Activated CD8-positive, alpha-beta memory T cell treated with anti-CD3 and anti-CD28 coated beads for 36 hours (primary cell): ENCODE measurements at regions not wholly inside any gene's neighbourhood (a gene's known extent, or its start where the extent isn't known, plus 50 kb on each side); places are given as distances from the start of the nearest gene placed in this dataset.

Experiments
- CTCF ChIA-PET: fragments of 350-600 bp; sonication (Branson Sonifier 250); formaldehyde crosslinking; loops from one replicate; lab custom pipeline; 2021; ENCODE audit warnings: antibody characterized with exemption; lab: Charles Lee
- POLR2A ChIA-PET: fragments of 350-600 bp; sonication (Branson Sonifier 250); formaldehyde crosslinking; loops from one replicate; lab custom pipeline; 2021; ENCODE audit warnings: antibody characterized with exemption; lab: Charles Lee

GRCh38 chr21:25369524-25370300, 237.6 kb downstream of the MRPL39 start:
- CTCF ChIA-PET, result interaction anchor here (1.2 to 1.3 kb wide), 2 partner anchors 9 to 16 kb away, joined by 3 to 4 read pairs; no protein-coding TSS in a partner anchor
- POLR2A ChIA-PET, result no interaction called here

DNA sequence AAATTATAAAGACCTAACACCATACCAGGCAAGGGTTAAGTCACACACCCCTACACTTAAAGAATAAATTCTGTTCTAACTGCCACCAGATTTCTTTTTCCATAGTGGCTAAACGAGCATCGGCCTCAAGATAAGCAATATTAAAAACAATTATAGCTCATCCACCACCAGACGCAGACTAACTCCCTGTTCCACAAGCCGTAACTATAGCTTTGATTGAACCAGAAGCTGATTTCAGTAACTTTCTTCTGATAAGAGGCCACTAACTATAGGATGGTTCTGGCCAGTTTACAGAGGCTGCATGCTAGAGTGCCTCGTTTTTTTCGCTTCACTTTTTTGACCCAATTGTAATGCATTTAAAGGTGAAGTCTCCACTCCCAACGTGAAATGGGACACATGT, 238.8 kb downstream of the MRPL39 start:
- ChIA-PET CTCF (interaction anchor here (1.2 kb wide), 1 partner anchor 8 kb away, joined by 3 read pairs; no protein-coding TSS in a partner anchor), POLR2A (no interaction called here)

- POLR2A ChIA-PET, result no interaction called here
Measured at GRCh38 chr21:25366116-25366515, 241.2 kb downstream of the MRPL39 start.

GRCh38 chr21:25362375-25363267, 244.7 kb downstream of the MRPL39 start:
- ChIA-PET POLR2A (no interaction called here), CTCF (no interaction called here)

More at GRCh38 chr21:25366116-25366515, 241.2 kb downstream of the MRPL39 start:
- CTCF ChIA-PET, result no interaction called here

GRCh38 chr21:25361765-25362164, 245.5 kb downstream of the MRPL39 start:
- ChIA-PET CTCF (interaction anchor here (1.3 kb wide), 1 partner anchor 19 kb away, joined by 4 read pairs; no protein-coding TSS in a partner anchor), POLR2A (no interaction called here)

GRCh38 chr21:25361097-25361496, 246.2 kb downstream of the MRPL39 start:
- CTCF ChIA-PET, result interaction anchor here (0.8 to 1.3 kb wide), 2 partner anchors 8 to 20 kb away, joined by 3 to 4 read pairs; no protein-coding TSS in a partner anchor
- POLR2A ChIA-PET, result no interaction called here

GRCh38 chr21:25360593-25360992, 246.7 kb downstream of the MRPL39 start:
- POLR2A ChIA-PET, result no interaction called here
- CTCF ChIA-PET, result interaction anchor here (0.8 to 1.3 kb wide), 2 partner anchors 8 to 20 kb away, joined by 3 to 4 read pairs; no protein-coding TSS in a partner anchor

DNA sequence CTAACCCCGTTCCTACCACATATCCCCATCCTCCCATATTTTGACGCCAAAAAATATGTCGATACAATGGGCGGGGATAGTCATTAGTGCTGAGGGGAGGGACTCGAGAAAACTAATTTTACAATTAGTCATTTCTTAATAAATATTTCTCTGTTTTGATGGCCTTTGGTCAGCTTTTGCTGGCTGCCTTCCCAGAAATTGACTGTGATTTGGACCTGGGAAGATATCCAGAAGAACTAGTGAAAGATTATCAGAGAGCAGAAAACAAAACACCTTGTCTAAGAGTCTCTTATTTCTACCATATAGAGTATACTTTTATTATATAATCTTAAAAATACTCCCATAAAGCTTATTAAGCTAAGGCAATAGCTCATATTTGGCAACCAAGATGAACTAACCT, 247.6 kb downstream of the MRPL39 start:
- ChIA-PET CTCF (no interaction called here), POLR2A (no interaction called here)

- CTCF ChIA-PET, result interaction anchor here (0.8 kb wide), 1 partner anchor 307 kb away, joined by 3 read pairs; no protein-coding TSS in a partner anchor
- POLR2A ChIA-PET, result no interaction called here
Measured at GRCh38 chr21:25350056-25350455, 257.2 kb downstream of the MRPL39 start.

GRCh38 chr21:25343774-25344545, 263.3 kb downstream of the MRPL39 start:
- CTCF ChIA-PET, result no interaction called here

DNA sequence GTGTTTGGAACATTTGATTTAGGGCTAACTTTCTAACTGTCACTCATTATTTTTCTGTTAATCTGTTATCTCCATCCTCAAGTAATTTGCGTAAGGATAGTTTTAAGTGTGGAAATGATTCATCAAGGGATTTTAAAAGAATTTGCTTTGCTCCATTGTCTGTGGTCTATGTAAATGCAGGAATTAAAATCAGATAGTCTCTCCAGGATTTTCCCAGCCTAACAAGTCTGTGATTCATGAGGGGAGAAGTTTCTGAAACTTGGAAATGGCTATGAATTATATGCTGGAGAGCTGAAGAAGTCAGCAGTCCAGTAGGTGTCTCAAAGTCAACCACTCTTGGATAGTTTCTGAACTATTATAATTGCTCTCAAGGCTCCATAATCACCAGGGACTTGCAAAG, 264.5 kb downstream of the MRPL39 start:
- POLR2A ChIA-PET, result no interaction called here
- CTCF ChIA-PET, result no interaction called here

More at GRCh38 chr21:25343774-25344545, 263.3 kb downstream of the MRPL39 start:
- POLR2A ChIA-PET, result no interaction called here

DNA sequence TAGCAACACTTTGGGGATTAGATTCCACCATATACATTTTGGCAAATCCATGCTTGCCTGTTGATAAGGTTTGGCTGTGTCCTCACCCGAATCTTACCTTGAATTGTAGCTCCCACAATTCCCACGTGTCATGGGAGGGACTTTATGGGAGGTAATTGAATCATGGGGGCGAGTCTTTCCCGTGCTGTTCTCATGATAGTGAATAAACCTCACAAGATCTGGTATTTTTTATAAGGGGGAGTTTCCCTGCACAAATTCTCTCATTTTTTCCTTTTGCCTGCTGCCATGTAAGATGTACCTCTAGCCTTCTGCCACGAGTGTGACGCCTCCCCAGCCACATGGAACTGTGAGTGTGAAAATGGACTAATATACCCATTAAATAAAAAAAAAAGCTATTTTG, 265.3 kb downstream of the MRPL39 start:
- POLR2A ChIA-PET, result no interaction called here
- CTCF ChIA-PET, result no interaction called here

- ChIA-PET CTCF (no interaction called here), POLR2A (no interaction called here)
Measured at GRCh38 chr21:25338415-25338814, 268.9 kb downstream of the MRPL39 start.

GRCh38 chr21:25334046-25334730, 273.1 kb downstream of the MRPL39 start:
- ChIA-PET POLR2A (no interaction called here), CTCF (no interaction called here)

DNA sequence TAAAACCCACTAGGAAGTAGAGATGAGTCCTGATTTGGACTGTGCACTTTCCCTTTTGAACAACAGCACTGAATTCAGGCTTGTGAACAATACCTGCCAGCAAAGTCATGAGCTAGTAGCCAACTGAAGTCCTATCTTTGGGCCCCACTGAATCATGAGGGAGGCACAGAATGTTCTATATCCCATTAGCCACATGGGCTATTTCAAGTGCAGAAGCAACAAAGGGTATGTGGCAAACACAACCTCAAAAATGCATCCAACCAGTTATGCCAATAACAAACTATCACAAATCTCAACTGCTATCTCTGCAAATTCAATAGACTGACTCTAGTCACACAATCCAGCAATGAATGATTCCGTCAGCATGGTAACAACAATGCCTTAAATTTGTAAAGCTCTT, 276.0 kb downstream of the MRPL39 start:
- CTCF ChIA-PET, result no interaction called here
- POLR2A ChIA-PET, result no interaction called here

DNA sequence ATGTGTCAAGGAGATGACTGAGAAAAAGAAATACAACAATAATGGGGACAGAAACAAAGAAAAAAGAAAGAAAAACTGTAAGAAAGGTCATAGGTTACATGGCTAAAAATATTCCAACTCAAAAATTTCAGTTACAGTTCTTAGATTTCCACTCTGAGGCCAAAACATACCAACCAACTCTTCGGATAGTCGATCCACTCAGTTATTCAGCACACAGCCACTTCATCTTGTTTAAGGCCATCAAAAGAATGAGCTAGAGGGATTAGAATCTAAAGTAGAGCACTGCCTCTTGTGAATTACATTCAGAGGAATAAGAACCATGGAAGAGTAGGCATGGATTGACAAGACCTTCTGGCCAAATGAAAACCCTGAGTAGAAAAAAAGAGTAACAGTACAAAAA, 277.0 kb downstream of the MRPL39 start:
- CTCF ChIA-PET, result no interaction called here
- POLR2A ChIA-PET, result no interaction called here

- POLR2A ChIA-PET, result no interaction called here
- CTCF ChIA-PET, result no interaction called here
Measured at GRCh38 chr21:25329227-25329825, 278.0 kb downstream of the MRPL39 start.

GRCh38 chr21:25328736-25329135, 278.5 kb downstream of the MRPL39 start:
- ChIA-PET POLR2A (no interaction called here), CTCF (no interaction called here)
